ENCODE measurements at regions not wholly inside any gene's neighbourhood (a gene's known extent, or its start where the extent isn't known, plus 50 kb on each side); places are given as distances from the start of the nearest gene placed in this dataset.

- TF ChIP-seq CTCF (IDR thresholded peaks at IDR 0.05) = no peak
- no peak for TF ChIP-seq POLR2A (IDR thresholded peaks at IDR 0.05)
Measured at GRCh38 chr14:83777516-83777915, 1752.4 kb upstream of the FLRT2 start.
